IMR-90 (cell line): ENCODE measurements at regions not wholly inside any gene's neighbourhood (a gene's known extent, or its start where the extent isn't known, plus 50 kb on each side); places are given as distances from the start of the nearest gene placed in this dataset.

Experiments used
- ATAC-seq: fragments of 200-7000 bp; cut with Tn5 transposase; 2 replicates; pipeline ENCODE4 v1.9.1; 2020; ENCODE audit warnings: low read depth, mild to moderate bottlenecking, moderate library complexity
- BruUV-seq: library from RNA; stranded (reverse); fragments of 400-500 nt; replicated peaks from 2 replicates; lab custom pipeline; 2021; lab: Mats Ljungman, UMichigan
- CTCF ChIA-PET: fragments of 300-600 bp; formaldehyde crosslinking; extraction: SDS; loops from one replicate; lab custom pipeline; 2021; ENCODE audit warnings: antibody characterized with exemption; lab: Yijun Ruan, JAX
- POLR2A ChIA-PET: fragments of 300-600 bp; sonication (Branson Sonifier 250); formaldehyde crosslinking; loops from one replicate; lab custom pipeline; 2022; ENCODE audit warnings: antibody characterized with exemption; ENCODE audit not compliant: unreplicated experiment; lab: Charles Lee
- DNase-seq: peaks from one replicate; pipeline ENCODE4 v3.0.0; 2013
- H2AFZ ChIP-seq: replicated peaks from 2 replicates; pipeline ENCODE3; 2013; ENCODE audit warnings: low read length, mild to moderate bottlenecking; ENCODE audit not compliant: poor library complexity
- H2AK5ac ChIP-seq: 2 replicates; pipeline ENCODE4 v1.6.1; 2013; ENCODE audit warnings: low read depth, low read length, inconsistent platforms
- H2AK9ac ChIP-seq: replicated peaks from 2 replicates; pipeline ENCODE3; 2013; ENCODE audit warnings: mild to moderate bottlenecking, low read depth, low read length, moderate library complexity; ENCODE audit not compliant: poor library complexity
- H2BK120ac ChIP-seq: 2 replicates; pipeline ENCODE4 v1.6.1; 2013; ENCODE audit warnings: low read depth, low read length, inconsistent platforms
- H2BK15ac ChIP-seq: 3 replicates; pipeline ENCODE4 v1.6.1; 2013; ENCODE audit warnings: low read depth, low read length, inconsistent platforms
- H2BK20ac ChIP-seq: 2 replicates; pipeline ENCODE4 v1.6.1; 2013; ENCODE audit warnings: low read depth, mild to moderate bottlenecking, inconsistent platforms, low read length, moderate library complexity
- H2BK5ac ChIP-seq: 2 replicates; pipeline ENCODE4 v1.6.1; 2013; ENCODE audit warnings: mild to moderate bottlenecking, low read depth, low read length, inconsistent platforms; ENCODE audit not compliant: poor library complexity, severe bottlenecking
- H3K14ac ChIP-seq: replicated peaks from 2 replicates; pipeline ENCODE4 v1.6.1; 2013; ENCODE audit warnings: low read depth, low read length, inconsistent platforms
- H3K18ac ChIP-seq: 2 replicates; pipeline ENCODE4 v1.6.1; 2013; ENCODE audit warnings: low read depth, low read length, control low read depth
- H3K23ac ChIP-seq: 2 replicates; pipeline ENCODE4 v1.6.1; 2013; ENCODE audit warnings: low read depth, low read length, inconsistent platforms
- H3K27ac ChIP-seq: 2 replicates; pipeline ENCODE4 v1.5.1; 2013; ENCODE audit warnings: mild to moderate bottlenecking, control low read depth, low read length; ENCODE audit not compliant: insufficient read depth
- H3K27me3 ChIP-seq: 2 replicates; pipeline ENCODE4 v1.6.1; 2013; ENCODE audit warnings: low read length; ENCODE audit not compliant: control insufficient read depth, insufficient read depth
- H3K36me3 ChIP-seq: 2 replicates; pipeline ENCODE4 v1.6.1; 2013; ENCODE audit warnings: low read length, mixed read lengths; ENCODE audit not compliant: control insufficient read depth, insufficient read depth
- H3K4ac ChIP-seq: 2 replicates; pipeline ENCODE4 v1.6.1; 2013; ENCODE audit warnings: low read depth, low read length, inconsistent platforms
- H3K4me1 ChIP-seq: 2 replicates; pipeline ENCODE4 v1.6.1; 2013; ENCODE audit warnings: low read length, mixed read lengths; ENCODE audit not compliant: control insufficient read depth, insufficient read depth
- H3K4me2 ChIP-seq: 2 replicates; pipeline ENCODE4 v1.6.1; 2013; ENCODE audit warnings: low read depth, mild to moderate bottlenecking, control low read depth, low read length, moderate library complexity
- H3K4me3 ChIP-seq: 2 replicates; pipeline ENCODE4 v1.5.1; 2013; ENCODE audit warnings: low read depth, mild to moderate bottlenecking, control low read depth, low read length, moderate library complexity; ENCODE audit not compliant: insufficient read depth
- H3K56ac ChIP-seq: 2 replicates; pipeline ENCODE4 v1.6.1; 2013; ENCODE audit warnings: low read length, inconsistent platforms; ENCODE audit not compliant: insufficient read depth; ENCODE audit errors: extremely low read depth
- H3K79me1 ChIP-seq, 2 experiments: 2 replicates each; pipeline ENCODE4 v1.6.1; 2013; ENCODE audit warnings: low read length in 2 of 2, inconsistent platforms in 1 of 2, low read depth in 1 of 2
- H3K9ac ChIP-seq: 2 replicates; pipeline ENCODE4 v1.6.1; 2013; ENCODE audit warnings: low read depth, low read length, control low read depth
- H3K9me1 ChIP-seq: 2 replicates; pipeline ENCODE4 v1.6.1; 2013; ENCODE audit warnings: low read length, inconsistent platforms; ENCODE audit not compliant: insufficient read depth
- H3K9me3 ChIP-seq: 2 replicates; pipeline ENCODE4 v1.6.1; 2013; ENCODE audit warnings: low read length; ENCODE audit not compliant: control insufficient read depth, insufficient read depth
- H4K20me1 ChIP-seq: 2 replicates; pipeline ENCODE4 v1.6.1; 2013; ENCODE audit warnings: low read length, inconsistent platforms; ENCODE audit not compliant: insufficient read depth
- H4K5ac ChIP-seq: 2 replicates; pipeline ENCODE4 v1.6.1; 2013; ENCODE audit warnings: mild to moderate bottlenecking, low read depth, low read length, control low read depth
- H4K8ac ChIP-seq, 2 experiments: 2 replicates each; pipeline ENCODE4 v1.6.1; 2013; ENCODE audit warnings: low read depth in 2 of 2, low read length in 2 of 2, control low read depth in 1 of 2, inconsistent platforms in 1 of 2
- H4K91ac ChIP-seq: 2 replicates; pipeline ENCODE4 v1.6.1; 2013; ENCODE audit warnings: low read depth, low read length, inconsistent platforms; ENCODE audit not compliant: insufficient read depth
- CEBPB ChIP-seq: IDR thresholded peaks from 2 replicates; pipeline ENCODE4 v1.6.1; 2012; ENCODE audit warnings: low read depth, low read length, improper control_type of control experiment
- MAFK ChIP-seq: IDR thresholded peaks from 2 replicates; pipeline ENCODE4 v1.6.1; 2012; ENCODE audit warnings: low read depth, low read length, improper control_type of control experiment
- MXI1 ChIP-seq: IDR thresholded peaks from 2 replicates; pipeline ENCODE4 v1.6.1; 2012; ENCODE audit warnings: low read depth, mild to moderate bottlenecking, low read length, moderate library complexity, borderline replicate concordance
- NFE2L2 ChIP-seq: fragments of 150-350 bp; IDR thresholded peaks from 2 replicates; pipeline ENCODE4 v1.6.1; 2016; ENCODE audit warnings: low read depth, mild to moderate bottlenecking, low read length
- RAD21 ChIP-seq: IDR thresholded peaks from 2 replicates; pipeline ENCODE4 v1.6.1; 2012; ENCODE audit warnings: low read length, improper control_type of control experiment
- RCOR1 ChIP-seq: IDR thresholded peaks from 2 replicates; pipeline ENCODE4 v1.6.1; 2012; ENCODE audit warnings: mild to moderate bottlenecking, low read length, improper control_type of control experiment; ENCODE audit not compliant: insufficient replicate concordance
- WGBS, 2 experiments: methylation state at CpG; one replicate each; pipeline versions ENCODE4 v1.1.5 to v1.1.7; 2013; ENCODE audit warnings: missing lambda C conversion rate in 2 of 2; ENCODE audit not compliant: insufficient read length in 1 of 2; ENCODE audit errors: extremely low coverage in 2 of 2; 5-methylcytosine and 5-hydroxymethylcytosine counted together
- dilution Hi-C: fragments of 300-500 bp; cut with HindIII; formaldehyde crosslinking; loops from one replicate; pipeline ENCODE4 v1.14.3; 2018; ENCODE audit warnings: low sequenced_read_pairs; ENCODE audit not compliant: unreplicated experiment
- in situ Hi-C: fragments of 300-500 bp; cut with MboI; formaldehyde crosslinking; loops from 3 replicates; pipeline ENCODE4 v1.14.3; 2019; ENCODE audit warnings: low sequenced_read_pairs, inconsistent platforms, mixed read lengths
- intact Hi-C: fragments of 100-400 bp; cut with micrococcal nuclease; formaldehyde crosslinking; loops from 2 replicates; pipeline ENCODE4 v1.10.0; 2022

DNA sequence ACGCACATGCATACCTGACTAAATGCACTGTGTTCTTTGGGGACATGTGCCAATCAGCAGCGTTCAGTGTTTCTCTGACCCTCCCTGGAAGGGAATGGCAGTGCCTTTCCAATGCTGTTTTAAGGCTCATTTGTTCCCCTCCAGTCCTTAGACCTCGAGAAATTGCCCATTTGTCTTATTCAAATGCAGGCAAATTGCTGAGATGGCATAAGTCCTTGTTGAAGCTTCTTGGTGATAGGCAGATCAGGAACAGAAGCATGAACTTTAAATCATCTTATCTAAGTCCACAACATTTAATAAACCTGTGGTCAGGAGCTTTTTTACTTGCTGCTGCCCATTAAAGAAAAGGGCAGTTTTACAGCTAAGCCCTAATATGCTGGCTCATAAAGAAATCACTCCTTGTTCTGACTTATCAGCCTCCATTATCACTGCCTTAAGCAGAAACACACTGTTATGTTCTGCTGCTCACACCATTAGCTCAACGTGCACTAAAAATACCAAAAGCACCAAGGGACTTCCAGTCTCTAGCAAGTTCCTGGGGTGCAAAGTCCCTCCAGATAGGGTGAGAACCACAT lies 112.9 kb upstream of the LRFN2 start:
- Histone ChIP-seq H2BK20ac (no peak overlapping the region), H3K56ac (no peak overlapping the region), H2BK120ac (no peak overlapping the region), H4K8ac (no peak overlapping the region), H3K4me1 (no peaks in the 10 kb centered on the region), H2AK5ac (no peak overlapping the region), H4K5ac (no peak overlapping the region), H3K18ac (no peak overlapping the region), H2BK5ac (no peak overlapping the region), H3K4ac (no peak overlapping the region), H2BK15ac (no peak overlapping the region), H3K36me3 (no peaks in the 10 kb centered on the region), H3K4me3 (no peak overlapping the region), H3K4me2 (no peak overlapping the region), H3K79me1 (no peaks in the 10 kb centered on the region), H3K14ac (no peak overlapping the region), H4K91ac (no peak overlapping the region), H3K9ac (no peak overlapping the region), H3K27ac (no peak overlapping the region), H3K9me1 (no peaks in the 10 kb centered on the region), H2AFZ (no peak overlapping the region), H3K23ac (no peak overlapping the region), H3K9me3 (no peaks in the 10 kb centered on the region), H4K20me1 (no peaks in the 10 kb centered on the region), H3K27me3 (no peaks in the 10 kb centered on the region), H2AK9ac (no peak overlapping the region)
- BruUV-seq, result no TSS peak
- intact Hi-C loops, result no loop called here
- TF ChIP-seq MAFK, result 0 out of 2 replicates have a peak, but pooled peaks have one; percentile 23
- TF ChIP-seq NFE2L2, result no peak
- no peak for TF ChIP-seq RCOR1
- no peak for TF ChIP-seq CEBPB
- TF ChIP-seq MXI1, result no peak
- TF ChIP-seq RAD21, result no peak
- DNase-seq (no peak), ATAC-seq (no peak)
- ChIA-PET CTCF (no interaction called here), POLR2A (no interaction called here)
- 20% methylated on average over 2 of the region's 4 CpGs; no CpG with 5 or more reads in 1 of the 2 experiments for WGBS, 2 experiments
- in situ Hi-C loops, result no loop called here
- dilution Hi-C loops, result no loop called here
